PC-9 (cell line): ENCODE measurements at regions not wholly inside any gene's neighbourhood (a gene's known extent, or its start where the extent isn't known, plus 50 kb on each side); places are given as distances from the start of the nearest gene placed in this dataset.

ENCODE experiments used
- EZH2 ChIP-seq: fragments of 200-600 bp; sonication (generic); IDR thresholded peaks from 2 replicates; pipeline ENCODE4 v1.8.0; 2017; ENCODE audit warnings: antibody characterized with exemption, low read depth
- TF ChIP-seq, protein P1 (sequence below): fragments of 200-600 bp; sonication (generic); conservative IDR thresholded peaks from 2 replicates; pipeline ENCODE4 v1.6.1; 2017; ENCODE audit warnings: mixed run types, antibody characterized with exemption, mild to moderate bottlenecking, moderate library complexity

DNA sequence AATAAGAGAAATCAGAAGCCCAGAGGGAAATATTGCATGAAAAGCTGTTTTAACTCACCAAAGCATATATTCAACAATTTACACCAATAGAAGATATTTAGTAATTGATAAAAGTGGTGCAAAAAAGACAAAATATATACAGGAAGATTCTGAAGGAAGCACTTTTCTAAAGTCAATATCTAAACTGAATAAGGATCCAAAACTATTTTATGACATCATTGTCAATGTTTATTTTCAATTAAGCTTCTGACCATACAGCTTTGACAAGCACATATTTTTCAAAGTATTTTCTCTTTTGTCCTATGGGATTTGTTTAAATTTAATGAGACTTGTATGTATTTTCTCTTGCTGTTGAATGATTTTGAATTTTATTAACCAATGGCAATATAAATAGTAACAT lies 1716.1 kb downstream of the OLFM4 start:
- TF ChIP-seq, protein P1, sequence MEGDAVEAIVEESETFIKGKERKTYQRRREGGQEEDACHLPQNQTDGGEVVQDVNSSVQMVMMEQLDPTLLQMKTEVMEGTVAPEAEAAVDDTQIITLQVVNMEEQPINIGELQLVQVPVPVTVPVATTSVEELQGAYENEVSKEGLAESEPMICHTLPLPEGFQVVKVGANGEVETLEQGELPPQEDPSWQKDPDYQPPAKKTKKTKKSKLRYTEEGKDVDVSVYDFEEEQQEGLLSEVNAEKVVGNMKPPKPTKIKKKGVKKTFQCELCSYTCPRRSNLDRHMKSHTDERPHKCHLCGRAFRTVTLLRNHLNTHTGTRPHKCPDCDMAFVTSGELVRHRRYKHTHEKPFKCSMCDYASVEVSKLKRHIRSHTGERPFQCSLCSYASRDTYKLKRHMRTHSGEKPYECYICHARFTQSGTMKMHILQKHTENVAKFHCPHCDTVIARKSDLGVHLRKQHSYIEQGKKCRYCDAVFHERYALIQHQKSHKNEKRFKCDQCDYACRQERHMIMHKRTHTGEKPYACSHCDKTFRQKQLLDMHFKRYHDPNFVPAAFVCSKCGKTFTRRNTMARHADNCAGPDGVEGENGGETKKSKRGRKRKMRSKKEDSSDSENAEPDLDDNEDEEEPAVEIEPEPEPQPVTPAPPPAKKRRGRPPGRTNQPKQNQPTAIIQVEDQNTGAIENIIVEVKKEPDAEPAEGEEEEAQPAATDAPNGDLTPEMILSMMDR = no peak
- TF ChIP-seq EZH2 = no peak
